Kidney epithelial cell (primary cell): ENCODE measurements at regions not wholly inside any gene's neighbourhood (a gene's known extent, or its start where the extent isn't known, plus 50 kb on each side); places are given as distances from the start of the nearest gene placed in this dataset.

Experiments used
- DNase-seq: peaks from one replicate; pipeline ENCODE4 v3.0.0-alpha.2; 2010; ENCODE audit warnings: low read depth
- H3K27me3 ChIP-seq: 2 replicates; pipeline ENCODE4 v1.6.0; 2011; ENCODE audit warnings: low read length; ENCODE audit not compliant: control insufficient read depth, insufficient read depth
- H3K36me3 ChIP-seq: 2 replicates; pipeline ENCODE4 v1.5.1; 2011; ENCODE audit warnings: low read length; ENCODE audit not compliant: control insufficient read depth, insufficient read depth
- H3K4me3 ChIP-seq: 2 replicates; pipeline ENCODE4 v1.5.1; 2011; ENCODE audit warnings: low read depth, mild to moderate bottlenecking, control low read depth, low read length
- CTCF ChIP-seq: IDR thresholded peaks from 2 replicates; pipeline ENCODE4 v1.5.1; 2011; ENCODE audit warnings: mild to moderate bottlenecking, moderate library complexity, low read length, control low read depth, inconsistent platforms; ENCODE audit not compliant: insufficient read depth, poor library complexity, severe bottlenecking

- DNase-seq, result peak; percentile 42
- no peak for TF ChIP-seq CTCF
- H3K27me3 ChIP-seq, result no peaks in the 10 kb centered on the region
- no peaks in the 10 kb centered on the region for H3K36me3 ChIP-seq
- no peak overlapping the region for H3K4me3 ChIP-seq
These were observed 89.9 kb upstream of the MITF start for GRCh38 chr3:69649120-69650065.

- Histone ChIP-seq H3K4me3 (no peak overlapping the region), H3K27me3 (no peaks in the 10 kb centered on the region), H3K36me3 (no peaks in the 10 kb centered on the region)
- DNase-seq, result no peak
- no peak for TF ChIP-seq CTCF
These were observed 91.1 kb upstream of the MITF start for GRCh38 chr3:69648126-69648525.

GRCh38 chr3:69647511-69648110 is 91.7 kb upstream of the MITF start:
- DNase-seq, result no peak
- Histone ChIP-seq H3K4me3 (no peak overlapping the region), H3K27me3 (no peaks in the 10 kb centered on the region), H3K36me3 (no peaks in the 10 kb centered on the region)
- TF ChIP-seq CTCF, result no peak

GRCh38 chr3:69647081-69647480 is 92.2 kb upstream of the MITF start:
- no peaks in the 10 kb centered on the region for H3K36me3 ChIP-seq
- TF ChIP-seq CTCF, result no peak
- H3K4me3 ChIP-seq, result no peak overlapping the region
- H3K27me3 ChIP-seq, result no peaks in the 10 kb centered on the region
- DNase-seq, result no peak

- no peaks in the 10 kb centered on the region for H3K27me3 ChIP-seq
- no peaks in the 10 kb centered on the region for H3K36me3 ChIP-seq
- TF ChIP-seq CTCF, result no peak
These were observed 92.8 kb upstream of the MITF start for GRCh38 chr3:69646287-69647067.

More at GRCh38 chr3:69646287-69647067, 92.8 kb upstream of the MITF start:
- no peak for DNase-seq
- no peak overlapping the region for H3K4me3 ChIP-seq
